SH-SY5Y (cell line): ENCODE measurements at regions not wholly inside any gene's neighbourhood (a gene's known extent, or its start where the extent isn't known, plus 50 kb on each side); places are given as distances from the start of the nearest gene placed in this dataset.

Experiments used
- GATA2 ChIP-seq: IDR thresholded peaks from 2 replicates; pipeline ENCODE4 v1.6.1; 2011; ENCODE audit warnings: mild to moderate bottlenecking, low read depth, low read length
- GATA3 ChIP-seq: IDR thresholded peaks from 2 replicates; pipeline ENCODE4 v1.6.1; 2011; ENCODE audit warnings: low read depth, mild to moderate bottlenecking, low read length, moderate library complexity

- TF ChIP-seq GATA3 = no peak
- TF ChIP-seq GATA2 = no peak
These were observed 171.3 kb downstream of the ACTL7B start for GRCh38 chr9:108684288-108685025.

- TF ChIP-seq GATA3 = no peak
- no peak for TF ChIP-seq GATA2
These were observed 172.5 kb downstream of the ACTL7B start for GRCh38 chr9:108683245-108683644.

- no peak for TF ChIP-seq GATA2
- no peak for TF ChIP-seq GATA3
These were observed 173.8 kb downstream of the ACTL7B start for GRCh38 chr9:108681851-108682590.

- TF ChIP-seq GATA2 (no peak), GATA3 (no peak)
These were observed 174.8 kb downstream of the ACTL7B start for GRCh38 chr9:108680946-108681345.

- no peak for TF ChIP-seq GATA2
- no peak for TF ChIP-seq GATA3
These were observed 178.0 kb downstream of the ACTL7B start for GRCh38 chr9:108677776-108678175.

- TF ChIP-seq GATA3 = no peak
- TF ChIP-seq GATA2 = no peak
These were observed 179.4 kb downstream of the ACTL7B start for GRCh38 chr9:108676355-108676754.

- no peak for TF ChIP-seq GATA3
- TF ChIP-seq GATA2 = no peak
These were observed 180.1 kb downstream of the ACTL7B start for GRCh38 chr9:108675708-108676107.

- no peak for TF ChIP-seq GATA3
- no peak for TF ChIP-seq GATA2
These were observed 180.8 kb downstream of the ACTL7B start for GRCh38 chr9:108674766-108675530.

- TF ChIP-seq GATA2 (no peak), GATA3 (no peak)
These were observed 182.4 kb downstream of the ACTL7B start for GRCh38 chr9:108673386-108673785.

- TF ChIP-seq GATA2 (no peak), GATA3 (no peak)
These were observed 183.2 kb downstream of the ACTL7B start for GRCh38 chr9:108672475-108673190.

GRCh38 chr9:108671794-108672193 is 184.0 kb downstream of the ACTL7B start:
- TF ChIP-seq GATA2 = no peak
- no peak for TF ChIP-seq GATA3

GRCh38 chr9:108671176-108671575 is 184.6 kb downstream of the ACTL7B start:
- no peak for TF ChIP-seq GATA2

GRCh38 chr9:108668938-108669335 is 186.8 kb downstream of the ACTL7B start:
- TF ChIP-seq GATA3 = no peak
- TF ChIP-seq GATA2 = no peak
